ENCODE measurements at regions not wholly inside any gene's neighbourhood (a gene's known extent, or its start where the extent isn't known, plus 50 kb on each side); places are given as distances from the start of the nearest gene placed in this dataset.

- Histone ChIP-seq H3K4me1 (no peaks in the 10 kb centered on the region), H3K4me3 (no peak overlapping the region), H3K9me3 (no peaks in the 10 kb centered on the region), H3K36me3 (no peaks in the 10 kb centered on the region), H3K27me3 (no peaks in the 10 kb centered on the region), H3K27ac (no peak overlapping the region)
- intact Hi-C loops (cut with DNase I; ENCODE audit: low total_unique reads), result no loop called here
- DNase-seq, result no peak
- no peak for TF ChIP-seq POLR2A (IDR thresholded peaks at IDR 0.05)
- no peak for TF ChIP-seq CTCF (IDR thresholded peaks at IDR 0.05)
These were observed 135.4 kb downstream of the SLC17A6 start for GRCh38 chr11:22473586-22473985.

DNA sequence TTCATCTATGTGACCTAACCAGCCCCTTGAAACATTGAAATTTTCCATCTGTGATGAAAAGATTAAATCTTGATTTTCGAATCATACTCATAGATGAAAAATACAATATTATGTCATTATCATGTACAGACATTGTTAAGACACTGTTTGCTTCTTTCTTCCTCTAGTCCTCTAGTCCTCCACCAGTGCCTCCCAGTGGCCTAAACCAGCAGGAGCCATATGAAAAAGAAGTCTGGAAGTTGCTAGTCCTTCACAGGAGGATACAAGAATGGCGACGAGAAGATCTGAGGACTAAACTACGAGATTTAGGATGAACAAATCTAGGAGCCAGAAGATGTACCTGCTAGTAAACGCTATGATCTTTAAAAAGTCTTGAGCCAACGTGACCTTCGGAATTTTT, 134.1 kb downstream of the SLC17A6 start:
- no peak for TF ChIP-seq CTCF (IDR thresholded peaks at IDR 0.05)
- no peak for TF ChIP-seq POLR2A (IDR thresholded peaks at IDR 0.05)

GRCh38 chr11:22471385-22471784, 133.2 kb downstream of the SLC17A6 start:
- no peaks in the 10 kb centered on the region for H3K27me3 ChIP-seq
- TF ChIP-seq POLR2A (IDR thresholded peaks at IDR 0.05), result no peak
- TF ChIP-seq CTCF (IDR thresholded peaks at IDR 0.05), result no peak
- H3K4me1 ChIP-seq, result no peaks in the 10 kb centered on the region
- intact Hi-C loops (cut with DNase I; ENCODE audit: low total_unique reads), result no loop called here
- H3K4me3 ChIP-seq, result no peak overlapping the region
- DNase-seq, result no peak
- no peak overlapping the region for H3K27ac ChIP-seq
- H3K9me3 ChIP-seq, result no peaks in the 10 kb centered on the region
- no peaks in the 10 kb centered on the region for H3K36me3 ChIP-seq

More for the DNA sequence above, 134.1 kb downstream of the SLC17A6 start:
- H3K36me3 ChIP-seq, result no peaks in the 10 kb centered on the region
- no peak overlapping the region for H3K27ac ChIP-seq
- H3K27me3 ChIP-seq, result no peaks in the 10 kb centered on the region
- H3K4me3 ChIP-seq, result no peak overlapping the region
- no peak for DNase-seq
- intact Hi-C loops (cut with DNase I; ENCODE audit: low total_unique reads), result no loop called here
- H3K4me1 ChIP-seq, result no peaks in the 10 kb centered on the region
- H3K9me3 ChIP-seq, result no peaks in the 10 kb centered on the region

GRCh38 chr11:22467741-22468140, 129.6 kb downstream of the SLC17A6 start:
- intact Hi-C loops (cut with DNase I; ENCODE audit: low total_unique reads), result no loop called here
- Histone ChIP-seq H3K36me3 (no peaks in the 10 kb centered on the region), H3K9me3 (no peaks in the 10 kb centered on the region), H3K4me3 (no peak overlapping the region), H3K4me1 (no peaks in the 10 kb centered on the region), H3K27ac (no peak overlapping the region), H3K27me3 (no peaks in the 10 kb centered on the region)
- DNase-seq, result no peak
- no peak for TF ChIP-seq POLR2A (IDR thresholded peaks at IDR 0.05)
- TF ChIP-seq CTCF (IDR thresholded peaks at IDR 0.05), result no peak

DNA sequence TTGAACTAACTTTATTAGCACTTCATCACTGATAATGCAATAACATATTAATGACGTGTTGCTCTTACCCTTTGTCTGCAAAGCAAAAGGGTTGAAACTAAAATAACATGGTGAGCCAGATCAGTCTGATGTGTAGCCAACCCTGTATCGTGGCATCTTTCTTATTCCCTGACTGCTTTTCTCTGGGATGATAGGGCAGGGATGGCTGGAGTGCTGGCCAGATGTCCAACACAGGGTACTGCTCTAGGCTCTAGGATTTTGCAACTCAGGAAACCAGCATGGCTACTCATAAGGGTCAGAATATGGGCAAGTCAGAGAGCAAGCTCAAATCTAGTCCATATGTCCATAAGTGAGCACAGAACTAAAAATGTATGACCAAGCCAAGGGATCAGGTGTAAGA, 129.1 kb downstream of the SLC17A6 start:
- Histone ChIP-seq H3K36me3 (no peaks in the 10 kb centered on the region), H3K27me3 (no peaks in the 10 kb centered on the region), H3K27ac (no peak overlapping the region), H3K4me1 (no peaks in the 10 kb centered on the region), H3K4me3 (no peak overlapping the region), H3K9me3 (no peaks in the 10 kb centered on the region)
- no peak for DNase-seq
- intact Hi-C loops (cut with DNase I; ENCODE audit: low total_unique reads), result no loop called here
- TF ChIP-seq POLR2A (IDR thresholded peaks at IDR 0.05) (no peak), CTCF (IDR thresholded peaks at IDR 0.05) (no peak)

Data from uterus (tissue), 3 donors.